ENCODE measurements at regions not wholly inside any gene's neighbourhood (a gene's known extent, or its start where the extent isn't known, plus 50 kb on each side); places are given as distances from the start of the nearest gene placed in this dataset.
A peak's percentile ranks its signal among the peaks of the same experiment; 100 is the strongest.

GRCh38 chr6:62763125-62763912 is 447.9 kb upstream of the FKBP1C start:
- no peak overlapping the region for H3K27ac ChIP-seq (replicated peaks; ENCODE audit: low read length)
- no peak overlapping the region for H2AK5ac ChIP-seq (ENCODE audit: low read depth, low read length)
- H3K9ac ChIP-seq (ENCODE audit: low read depth, low read length, poor library complexity) = no peak overlapping the region
- no peaks in the 10 kb centered on the region for H3K36me3 ChIP-seq (replicated peaks in 1 of 2; ENCODE audit: control insufficient read depth in 2 of 2, insufficient read depth in 2 of 2, low read length in 2 of 2)
- H2BK120ac ChIP-seq (ENCODE audit: low read depth, low read length) = no peak overlapping the region
- no peak overlapping the region for H3K4me2 ChIP-seq (ENCODE audit: insufficient read depth, low read length, poor library complexity, severe bottlenecking)
- H2BK5ac ChIP-seq (ENCODE audit: low read length) = no peak overlapping the region
- no peak for DNase-seq (ENCODE audit: low spot score)
- H3K27me3 ChIP-seq (ENCODE audit: control insufficient read depth in 3 of 3, insufficient read depth in 3 of 3, low read depth in 1 of 3, low read length in 3 of 3) = no peaks in the 10 kb centered on the region
- no peak overlapping the region for H3K18ac ChIP-seq (ENCODE audit: low read length)
- H3K79me1 ChIP-seq (ENCODE audit: low read depth, low read length) = no peaks in the 10 kb centered on the region
- H3K4me3 ChIP-seq (ENCODE audit: low read length in 2 of 2) = no peak overlapping the region
- no peak overlapping the region for H2AFZ ChIP-seq (ENCODE audit: low read length)
- no peak overlapping the region for H2BK12ac ChIP-seq (ENCODE audit: low read length)
- no peaks in the 10 kb centered on the region for H3K4me1 ChIP-seq (ENCODE audit: control insufficient read depth in 2 of 2, insufficient read depth in 1 of 2, low read depth in 1 of 2, low read length in 2 of 2)
- WGBS, 2 donors (ENCODE audit: extremely low coverage in 2 of 2, insufficient read length in 2 of 2, insufficient replicate concordance in 1 of 2) = no CpG with 5 or more reads among the region's 2 CpGs
- H4K91ac ChIP-seq (ENCODE audit: low read depth, low read length, poor library complexity) = no peak overlapping the region
- no peak overlapping the region for H2BK15ac ChIP-seq (ENCODE audit: low read length)
- H3K4ac ChIP-seq (ENCODE audit: low read length) = no peak overlapping the region
- H4K8ac ChIP-seq (ENCODE audit: low read depth, low read length) = no peak overlapping the region
- H3K23ac ChIP-seq (ENCODE audit: low read depth, low read length, poor library complexity) = no peak overlapping the region
- H3K9me3 ChIP-seq (replicated peaks in 1 of 2; ENCODE audit: control insufficient read depth in 2 of 2, insufficient read depth in 1 of 2, low read depth in 1 of 2, low read length in 2 of 2) = no peaks in the 10 kb centered on the region
- H3K14ac ChIP-seq (ENCODE audit: low read length) = no peak overlapping the region

- Histone ChIP-seq H2AK5ac (ENCODE audit: low read depth, low read length) (no peak overlapping the region), H3K79me1 (ENCODE audit: low read depth, low read length) (no peaks in the 10 kb centered on the region), H2BK12ac (ENCODE audit: low read length) (no peak overlapping the region), H3K27me3 (ENCODE audit: control insufficient read depth in 3 of 3, insufficient read depth in 3 of 3, low read depth in 1 of 3, low read length in 3 of 3) (no peaks in the 10 kb centered on the region), H3K4me3 (ENCODE audit: low read length in 2 of 2) (no peak overlapping the region), H4K91ac (ENCODE audit: low read depth, low read length, poor library complexity) (no peak overlapping the region), H3K27ac (replicated peaks; ENCODE audit: low read length) (no peak overlapping the region), H3K36me3 (replicated peaks in 1 of 2; ENCODE audit: control insufficient read depth in 2 of 2, insufficient read depth in 2 of 2, low read length in 2 of 2) (no peaks in the 10 kb centered on the region), H2AFZ (ENCODE audit: low read length) (no peak overlapping the region), H3K14ac (ENCODE audit: low read length) (no peak overlapping the region), H3K4me2 (ENCODE audit: insufficient read depth, low read length, poor library complexity, severe bottlenecking) (no peak overlapping the region), H3K23ac (ENCODE audit: low read depth, low read length, poor library complexity) (no peak overlapping the region), H3K9ac (ENCODE audit: low read depth, low read length, poor library complexity) (no peak overlapping the region), H2BK15ac (ENCODE audit: low read length) (no peak overlapping the region), H2BK120ac (ENCODE audit: low read depth, low read length) (no peak overlapping the region), H3K18ac (ENCODE audit: low read length) (no peak overlapping the region), H3K9me3 (replicated peaks in 1 of 2; ENCODE audit: control insufficient read depth in 2 of 2, insufficient read depth in 1 of 2, low read depth in 1 of 2, low read length in 2 of 2) (no peaks in the 10 kb centered on the region), H4K8ac (ENCODE audit: low read depth, low read length) (no peak overlapping the region), H2BK5ac (ENCODE audit: low read length) (no peak overlapping the region), H3K4ac (ENCODE audit: low read length) (no peak overlapping the region), H3K4me1 (ENCODE audit: control insufficient read depth in 2 of 2, insufficient read depth in 1 of 2, low read depth in 1 of 2, low read length in 2 of 2) (no peaks in the 10 kb centered on the region)
- no CpG with 5 or more reads among the region's 1 CpG for WGBS, 2 donors (ENCODE audit: extremely low coverage in 2 of 2, insufficient read length in 2 of 2, insufficient replicate concordance in 1 of 2)
- DNase-seq (ENCODE audit: low spot score) = no peak
Measured at GRCh38 chr6:62746968-62747367, 460.9 kb upstream of the KHDRBS2 start.

- H4K8ac ChIP-seq (ENCODE audit: low read depth, low read length) = no peak overlapping the region
- H3K9ac ChIP-seq (ENCODE audit: low read depth, low read length, poor library complexity) = no peak overlapping the region
- DNase-seq (ENCODE audit: low spot score) = no peak
- H3K36me3 ChIP-seq (replicated peaks in 1 of 2; ENCODE audit: control insufficient read depth in 2 of 2, insufficient read depth in 2 of 2, low read length in 2 of 2) = no peaks in the 10 kb centered on the region
- H3K4me1 ChIP-seq (ENCODE audit: control insufficient read depth in 2 of 2, insufficient read depth in 1 of 2, low read depth in 1 of 2, low read length in 2 of 2) = no peaks in the 10 kb centered on the region
- no peak overlapping the region for H2BK12ac ChIP-seq (ENCODE audit: low read length)
- no peaks in the 10 kb centered on the region for H3K79me1 ChIP-seq (ENCODE audit: low read depth, low read length)
- H3K4ac ChIP-seq (ENCODE audit: low read length) = no peak overlapping the region
- no peak overlapping the region for H3K27ac ChIP-seq (replicated peaks; ENCODE audit: low read length)
- H2AK5ac ChIP-seq (ENCODE audit: low read depth, low read length) = no peak overlapping the region
- H3K9me3 ChIP-seq (replicated peaks in 1 of 2; ENCODE audit: control insufficient read depth in 2 of 2, insufficient read depth in 1 of 2, low read depth in 1 of 2, low read length in 2 of 2) = no peaks in the 10 kb centered on the region
- H3K4me3 ChIP-seq (ENCODE audit: low read length in 2 of 2) = no peak overlapping the region
- no peak overlapping the region for H2AFZ ChIP-seq (ENCODE audit: low read length)
- H3K23ac ChIP-seq (ENCODE audit: low read depth, low read length, poor library complexity) = no peak overlapping the region
- H3K18ac ChIP-seq (ENCODE audit: low read length) = no peak overlapping the region
- no peak overlapping the region for H2BK5ac ChIP-seq (ENCODE audit: low read length)
- no peak overlapping the region for H3K14ac ChIP-seq (ENCODE audit: low read length)
- no peaks in the 10 kb centered on the region for H3K27me3 ChIP-seq (ENCODE audit: control insufficient read depth in 3 of 3, insufficient read depth in 3 of 3, low read depth in 1 of 3, low read length in 3 of 3)
- H3K4me2 ChIP-seq (ENCODE audit: insufficient read depth, low read length, poor library complexity, severe bottlenecking) = no peak overlapping the region
- H2BK15ac ChIP-seq (ENCODE audit: low read length) = no peak overlapping the region
- H2BK120ac ChIP-seq (ENCODE audit: low read depth, low read length) = no peak overlapping the region
- H4K91ac ChIP-seq (ENCODE audit: low read depth, low read length, poor library complexity) = no peak overlapping the region
Measured at GRCh38 chr6:62746161-62746560, 460.1 kb upstream of the KHDRBS2 start.

- Histone ChIP-seq H3K79me1 (ENCODE audit: low read depth, low read length) (no peaks in the 10 kb centered on the region), H2BK5ac (ENCODE audit: low read length) (no peak overlapping the region), H2AFZ (ENCODE audit: low read length) (no peak overlapping the region), H3K4ac (ENCODE audit: low read length) (no peak overlapping the region), H3K9ac (ENCODE audit: low read depth, low read length, poor library complexity) (no peak overlapping the region), H3K9me3 (replicated peaks in 1 of 2; ENCODE audit: control insufficient read depth in 2 of 2, insufficient read depth in 1 of 2, low read depth in 1 of 2, low read length in 2 of 2) (no peaks in the 10 kb centered on the region), H2AK5ac (ENCODE audit: low read depth, low read length) (no peak overlapping the region), H2BK15ac (ENCODE audit: low read length) (no peak overlapping the region), H3K27me3 (ENCODE audit: control insufficient read depth in 3 of 3, insufficient read depth in 3 of 3, low read depth in 1 of 3, low read length in 3 of 3) (no peaks in the 10 kb centered on the region), H2BK12ac (ENCODE audit: low read length) (no peak overlapping the region), H2BK120ac (ENCODE audit: low read depth, low read length) (no peak overlapping the region), H4K91ac (ENCODE audit: low read depth, low read length, poor library complexity) (no peak overlapping the region), H3K14ac (ENCODE audit: low read length) (peak overlapping the region; percentile 14), H3K18ac (ENCODE audit: low read length) (peak overlapping the region; percentile 64), H3K4me2 (ENCODE audit: insufficient read depth, low read length, poor library complexity, severe bottlenecking) (no peak overlapping the region), H4K8ac (ENCODE audit: low read depth, low read length) (no peak overlapping the region), H3K27ac (replicated peaks; ENCODE audit: low read length) (no peak overlapping the region), H3K23ac (ENCODE audit: low read depth, low read length, poor library complexity) (no peak overlapping the region), H3K4me3 (ENCODE audit: low read length in 2 of 2) (no peak overlapping the region), H3K4me1 (ENCODE audit: control insufficient read depth in 2 of 2, insufficient read depth in 1 of 2, low read depth in 1 of 2, low read length in 2 of 2) (no peaks in the 10 kb centered on the region), H3K36me3 (replicated peaks in 1 of 2; ENCODE audit: control insufficient read depth in 2 of 2, insufficient read depth in 2 of 2, low read length in 2 of 2) (no peaks in the 10 kb centered on the region)
- WGBS, 2 donors (ENCODE audit: extremely low coverage in 2 of 2, insufficient read length in 2 of 2, insufficient replicate concordance in 1 of 2) = no CpG with 5 or more reads among the region's 5 CpGs
- no peak for DNase-seq (ENCODE audit: low spot score)
Measured at GRCh38 chr6:62740596-62740995, 454.6 kb upstream of the KHDRBS2 start.

Measured in neuronal stem cell (in vitro differentiated cells).